GM18508 (cell line): ENCODE measurements at regions not wholly inside any gene's neighbourhood (a gene's known extent, or its start where the extent isn't known, plus 50 kb on each side); places are given as distances from the start of the nearest gene placed in this dataset.
"Not testable (repeated sequence)": the region's sequence is repeated elsewhere in the genome, so short reads cannot be mapped to it uniquely, and the experiment has no call there.

Experiments used
- ATAC-seq: cut with Tn5 transposase; IDR thresholded peaks from one replicate; pipeline ENCODE4 v1.9.1; 2021; ENCODE audit warnings: moderate number of reproducible peaks; ENCODE audit not compliant: insufficient read depth, unreplicated experiment

DNA sequence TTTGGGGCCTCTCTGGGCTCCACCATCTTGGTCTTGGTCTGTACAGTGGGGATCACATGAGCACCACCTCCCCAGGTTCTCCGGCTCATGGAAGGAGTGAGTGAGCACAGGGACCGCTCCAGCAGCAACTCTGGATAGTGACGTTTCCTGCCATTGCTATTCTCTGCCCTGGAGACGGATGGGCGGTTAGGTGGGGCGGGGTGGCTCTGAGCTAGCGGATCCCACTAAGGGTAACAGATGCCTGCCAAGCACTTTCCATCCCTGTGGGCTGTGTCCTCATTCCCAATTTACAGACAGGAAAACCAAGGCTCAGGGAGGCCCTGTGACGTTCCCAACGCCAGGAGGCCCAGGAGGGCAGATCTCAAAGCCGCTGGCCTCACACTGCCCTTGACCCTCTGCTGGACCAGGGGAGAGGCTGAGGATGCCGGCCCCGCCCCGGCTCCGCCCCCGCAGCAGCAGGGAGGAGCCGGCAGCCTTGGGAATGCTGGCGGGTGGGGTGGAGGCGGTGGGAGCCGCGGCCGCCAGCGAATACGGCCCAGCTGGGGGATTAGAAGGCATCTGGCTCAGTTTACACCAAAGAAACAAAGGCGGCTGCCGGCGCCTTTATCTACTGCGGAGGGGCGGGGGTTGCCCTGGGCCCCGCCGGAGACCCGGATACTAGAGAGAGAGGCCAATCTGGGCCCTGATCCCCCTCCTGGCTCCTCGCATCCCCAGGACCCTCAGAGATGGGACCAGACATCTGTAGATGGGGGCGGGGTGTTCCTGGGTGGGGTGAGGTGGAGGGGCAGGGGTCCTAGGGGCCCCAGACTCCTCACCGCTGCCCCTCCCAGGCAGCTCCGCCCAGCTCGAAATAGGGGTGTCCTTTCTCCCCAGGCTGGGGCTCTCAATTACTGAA, 122.3 kb upstream of the CIBAR2 start:
- ATAC-seq = no peak

DNA sequence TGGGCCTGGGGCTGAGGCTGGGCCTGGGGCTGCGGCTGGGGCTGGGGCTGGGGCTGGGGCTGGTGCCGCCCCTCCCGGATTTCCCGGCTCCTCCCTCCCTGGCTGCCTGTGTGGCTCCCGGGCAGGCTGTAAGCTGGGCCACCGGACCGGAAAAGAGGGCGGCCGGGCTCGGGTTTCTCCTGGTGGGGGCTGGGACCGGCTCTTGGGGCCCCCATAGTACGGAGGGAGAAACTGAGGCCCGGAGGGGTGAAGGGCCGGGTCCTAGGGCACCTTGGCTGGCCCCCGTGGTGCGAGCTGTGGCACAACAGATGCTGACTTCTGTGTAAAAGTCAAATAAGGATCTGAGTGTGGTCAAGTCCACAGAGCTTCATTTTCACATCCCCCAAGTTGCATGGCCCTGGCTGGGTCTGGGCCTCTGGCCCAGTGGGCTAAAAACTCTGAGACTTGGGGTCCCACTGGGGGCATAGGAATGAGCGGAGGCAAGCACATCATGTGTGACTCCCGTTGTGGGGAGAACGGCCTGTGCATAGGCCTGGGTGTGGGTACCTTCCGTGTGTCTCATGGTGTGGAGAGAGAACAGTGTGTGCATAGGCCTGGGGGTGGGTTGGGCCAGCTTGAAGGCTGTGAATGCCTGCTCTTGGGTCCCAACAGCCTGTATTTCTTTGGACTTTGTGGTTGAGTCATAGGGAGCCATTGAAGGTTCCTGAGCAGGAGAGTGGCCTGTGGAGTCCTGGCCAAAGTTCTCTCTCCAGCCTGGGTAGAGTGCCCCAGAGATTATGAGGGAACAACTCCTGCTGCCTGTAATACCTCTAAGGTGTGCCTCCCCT, 123.9 kb upstream of the CIBAR2 start:
- no peak for ATAC-seq

DNA sequence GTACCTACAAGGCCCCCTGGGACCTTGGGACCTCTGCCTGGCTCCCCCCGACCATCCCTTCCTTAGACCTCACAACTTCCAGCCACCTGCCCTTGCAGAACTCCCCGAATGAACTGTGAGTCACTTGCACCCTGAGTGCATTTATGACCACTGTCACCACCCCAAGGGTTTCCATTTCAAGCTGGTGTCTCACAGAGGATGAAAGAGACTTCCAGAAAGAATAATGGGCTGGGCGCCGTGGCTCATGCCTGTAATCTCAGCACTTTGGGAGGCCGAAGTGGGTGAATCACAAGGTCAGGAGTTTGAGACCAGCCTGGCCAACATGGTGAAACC, 124.5 kb upstream of the CIBAR2 start:
- ATAC-seq = no peak

DNA sequence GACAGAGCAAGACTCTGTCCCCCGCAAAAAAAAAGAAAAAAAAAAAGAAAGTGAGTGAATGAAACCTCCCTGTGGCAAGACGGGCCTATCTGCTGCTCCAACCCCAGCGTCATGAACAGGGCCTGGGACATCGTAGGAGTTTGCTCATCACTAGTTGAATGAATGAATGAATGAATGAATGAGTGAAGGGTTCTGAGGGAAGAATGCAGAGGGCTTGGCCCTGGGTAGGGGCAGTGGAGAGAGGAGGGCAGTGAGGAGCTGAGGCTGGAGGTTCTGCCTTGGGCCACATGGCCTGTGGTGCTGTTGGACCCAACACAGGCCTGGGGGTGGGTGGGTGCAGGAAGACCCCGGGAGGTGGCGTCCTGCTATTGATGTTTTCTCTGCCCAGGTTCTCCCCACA, 125.5 kb upstream of the CIBAR2 start:
- no peak for ATAC-seq

DNA sequence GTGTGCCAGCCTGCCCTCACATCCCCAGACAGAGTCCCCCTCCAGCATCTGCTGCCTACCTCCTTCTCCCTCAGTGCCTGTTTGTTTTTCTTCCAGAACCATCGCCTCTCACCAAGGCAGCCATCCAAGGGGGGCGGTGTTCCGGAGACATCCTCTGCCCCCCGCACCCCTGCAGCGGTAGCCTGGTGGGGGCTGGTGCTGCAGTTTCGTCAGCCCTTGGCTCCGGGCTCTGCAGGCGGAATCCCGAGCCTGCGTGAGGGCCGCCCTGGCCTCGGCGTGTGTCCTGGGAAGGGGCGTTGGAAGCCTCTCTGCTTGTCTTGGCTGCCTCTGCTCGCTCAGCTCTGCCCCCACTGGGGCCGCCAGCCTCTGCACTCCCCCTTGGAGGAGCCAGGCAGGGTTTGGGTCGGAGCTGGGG, 126.0 kb upstream of the CIBAR2 start:
- ATAC-seq = no peak

DNA sequence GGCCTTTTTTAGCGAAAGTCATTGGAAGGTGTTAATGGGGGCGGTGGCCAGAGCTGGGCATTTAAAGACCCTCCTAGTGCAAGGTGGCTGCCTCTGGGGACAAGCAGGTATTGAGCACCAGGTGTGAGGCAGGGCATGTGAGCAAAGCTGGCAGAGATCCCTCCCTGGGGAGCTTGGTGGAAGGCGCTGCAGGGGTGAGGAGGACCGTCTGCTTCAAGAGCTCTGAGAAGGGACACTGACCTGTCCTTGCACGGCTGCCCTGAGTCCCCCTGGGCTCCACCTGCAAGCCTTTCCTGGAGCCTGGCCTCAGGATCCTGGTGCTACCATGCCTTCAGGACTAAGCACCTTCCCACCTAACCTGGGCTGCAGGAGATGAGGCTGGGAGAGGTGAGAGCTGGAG, 127.0 kb upstream of the CIBAR2 start:
- no peak for ATAC-seq

DNA sequence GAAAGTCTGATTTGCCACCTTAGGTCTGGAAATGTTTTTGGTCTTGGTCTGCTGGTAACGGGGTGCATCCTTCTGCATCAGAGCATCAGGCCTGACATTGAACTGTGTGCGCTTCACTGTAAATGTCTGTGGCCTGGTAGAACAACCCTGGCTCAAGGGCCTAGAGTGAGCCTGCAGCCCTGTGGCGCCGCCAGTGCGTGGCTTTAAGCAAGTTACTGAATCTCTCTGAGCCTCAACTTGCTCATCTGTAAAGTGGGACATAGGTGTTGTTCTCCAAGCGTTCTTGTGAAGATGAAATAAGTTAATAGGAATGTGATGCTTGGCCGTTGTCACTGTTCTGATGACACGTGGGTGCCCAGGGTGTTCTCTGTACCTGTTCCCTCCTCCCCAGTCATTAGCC, 127.6 kb upstream of the CIBAR2 start:
- ATAC-seq = no peak

DNA sequence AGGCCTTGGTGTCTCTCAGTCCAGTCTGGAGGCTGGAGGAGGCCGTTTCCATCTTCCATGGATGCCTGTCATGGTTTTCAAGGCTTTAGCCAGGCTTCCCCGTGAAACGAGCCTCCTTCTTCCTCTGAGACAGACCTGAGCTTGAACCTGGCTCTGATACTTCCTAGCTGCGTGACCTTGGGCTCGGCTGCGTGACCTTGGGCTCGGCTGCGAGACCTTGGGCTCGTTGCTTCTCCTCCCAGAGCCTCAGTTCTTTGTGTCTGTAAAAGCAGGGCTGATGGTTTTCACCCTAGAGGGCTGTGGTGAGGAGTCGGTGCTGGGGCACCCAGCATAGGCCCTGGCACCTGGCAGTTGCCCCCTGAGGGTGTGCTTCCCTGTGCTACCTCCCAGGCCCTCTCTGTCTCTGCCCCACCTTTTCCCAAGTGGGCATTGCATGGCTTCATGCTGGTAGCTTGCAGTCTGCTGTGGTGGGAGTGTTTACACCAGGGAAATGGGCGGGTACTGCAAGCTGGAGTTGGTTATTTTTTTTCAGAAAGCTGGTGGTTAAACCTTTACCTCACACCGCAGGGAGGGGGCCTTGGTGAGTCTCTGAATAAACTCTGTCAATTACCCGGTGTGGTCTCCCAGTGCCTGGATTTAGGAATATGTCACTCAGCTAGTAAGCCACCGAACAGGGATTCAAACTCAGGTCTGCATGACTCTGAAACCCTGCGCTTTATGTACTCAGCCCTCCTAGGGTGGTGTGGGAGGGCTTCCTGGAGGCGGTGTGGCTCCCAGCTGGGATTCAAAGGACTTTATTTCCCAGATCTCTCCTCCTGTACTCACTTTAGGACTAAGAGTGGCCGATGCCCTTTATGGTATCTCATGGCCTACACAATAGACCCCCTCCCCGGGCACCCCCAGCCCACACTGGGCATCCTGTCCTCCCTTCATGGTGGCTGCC, 129.0 kb upstream of the CIBAR2 start:
- ATAC-seq = no peak

DNA sequence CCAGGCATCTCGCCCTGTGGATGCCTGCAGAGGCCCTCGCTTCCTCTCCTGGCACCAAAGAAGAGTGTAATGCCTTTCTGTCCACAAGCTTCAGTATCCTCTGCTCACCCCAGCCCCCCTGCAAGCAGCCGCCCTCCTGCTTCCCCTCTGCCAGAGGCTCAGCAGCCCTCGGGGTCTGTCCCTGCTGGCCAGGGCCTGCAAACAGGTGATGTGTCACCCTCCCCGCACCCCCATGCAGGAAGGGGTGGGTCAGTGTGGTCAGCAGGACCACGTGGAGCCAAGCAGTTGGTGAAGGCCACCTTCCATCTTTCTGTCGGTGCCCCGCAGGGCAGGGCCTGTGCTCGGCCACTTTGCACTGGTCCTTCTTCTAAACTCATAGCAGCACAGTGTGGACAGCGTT, 129.9 kb upstream of the CIBAR2 start:
- no peak for ATAC-seq

DNA sequence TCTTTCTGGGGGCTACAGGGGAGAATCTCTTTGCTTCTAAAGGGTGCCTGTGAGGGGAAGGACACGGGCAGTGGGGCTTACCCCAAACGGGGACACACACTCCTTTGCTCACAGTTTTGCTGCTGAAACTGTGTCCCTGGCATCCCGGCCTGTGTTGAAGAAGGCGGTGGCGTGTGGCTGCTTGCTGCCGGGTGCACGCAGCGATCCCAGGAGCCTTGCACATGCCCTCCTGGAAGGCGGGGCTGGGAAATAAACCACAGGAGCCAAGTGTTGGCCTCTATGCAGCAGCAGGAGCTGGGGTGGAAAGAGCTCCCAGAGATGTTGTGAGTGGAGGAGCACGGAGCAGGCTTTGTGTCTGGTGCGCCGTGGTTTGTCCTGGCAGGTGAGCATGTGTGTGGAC, 131.0 kb upstream of the CIBAR2 start:
- no peak for ATAC-seq

DNA sequence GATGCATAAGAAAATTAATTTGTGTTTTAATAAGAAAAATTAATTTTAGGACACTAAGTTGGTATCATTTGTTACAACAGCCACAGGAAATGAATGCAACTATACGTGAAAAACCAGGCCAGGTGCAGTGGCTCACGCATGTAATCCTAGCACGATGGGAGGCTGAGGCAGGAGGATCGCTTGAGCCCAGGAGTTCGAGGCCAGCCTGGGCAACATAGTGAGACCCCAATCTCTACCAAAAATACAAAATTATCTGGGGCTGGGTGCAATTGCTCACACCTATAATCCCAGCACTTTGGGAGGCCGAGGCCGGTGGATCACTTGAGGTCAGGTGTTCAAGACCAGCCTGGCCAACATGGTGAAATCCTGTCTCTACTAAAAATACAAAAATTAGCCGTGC, 132.2 kb upstream of the CIBAR2 start:
- not testable (repeated sequence) for ATAC-seq

DNA sequence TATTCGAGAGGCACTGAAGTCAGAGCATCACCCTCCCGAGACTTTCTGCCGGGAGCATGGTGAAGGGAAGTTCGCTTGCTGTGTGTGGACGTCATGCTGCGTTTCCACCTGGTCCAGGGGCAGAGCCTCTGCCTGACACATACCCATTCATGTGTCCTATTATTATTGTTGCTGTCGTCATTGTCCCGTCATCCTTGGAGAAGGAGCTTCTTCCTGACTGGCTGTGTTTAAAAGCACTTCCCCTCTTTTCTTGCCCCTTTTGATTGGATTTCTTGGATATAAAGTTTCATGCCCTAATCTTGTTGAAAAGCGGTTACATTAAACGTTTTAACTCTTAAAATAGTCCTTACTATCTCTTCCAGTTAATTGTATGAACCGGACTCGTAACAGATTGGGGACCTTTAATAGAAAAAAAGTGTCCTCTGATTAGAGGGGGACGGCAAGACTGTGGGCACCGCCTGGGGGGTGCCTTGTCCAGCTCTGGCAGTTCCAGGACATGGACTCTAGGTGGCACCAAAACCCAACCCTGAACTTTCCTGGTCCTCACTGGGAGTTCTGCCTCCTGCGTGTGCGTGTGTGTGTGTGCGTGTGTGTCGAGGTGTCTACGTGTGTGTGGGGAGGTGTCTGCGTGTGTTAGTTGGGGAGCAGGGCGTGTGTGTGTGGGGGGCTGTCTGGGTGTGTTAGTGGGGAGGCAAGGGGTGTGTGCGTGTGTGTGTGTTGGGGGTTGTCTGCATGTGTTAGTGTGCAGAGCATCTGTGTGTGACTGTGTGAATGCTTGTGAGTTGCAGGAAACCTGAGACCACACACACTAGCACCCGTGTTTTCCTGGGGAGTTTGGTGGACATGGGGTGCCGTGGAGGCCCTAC, 133.3 kb upstream of the CIBAR2 start:
- no peak for ATAC-seq

DNA sequence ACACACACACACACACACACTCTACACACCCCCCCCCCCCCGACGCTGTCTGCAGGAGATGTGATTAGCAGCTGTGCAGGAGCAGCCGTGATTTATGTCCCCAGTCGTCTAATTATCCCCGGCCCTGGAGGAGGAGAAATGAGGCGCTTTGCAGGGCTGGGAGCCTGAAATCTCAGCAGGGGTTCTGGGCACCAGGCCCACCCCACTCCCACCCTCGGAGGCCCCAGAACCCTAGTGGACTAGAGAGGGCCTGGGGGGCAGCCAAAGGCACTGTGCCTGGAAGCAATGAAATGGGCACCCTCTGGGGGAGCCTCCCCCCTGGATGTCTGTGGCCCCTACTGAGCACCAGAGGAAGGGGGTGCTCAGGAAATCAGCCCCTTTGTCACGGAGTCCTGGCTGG, 134.2 kb upstream of the CIBAR2 start:
- ATAC-seq = no peak

DNA sequence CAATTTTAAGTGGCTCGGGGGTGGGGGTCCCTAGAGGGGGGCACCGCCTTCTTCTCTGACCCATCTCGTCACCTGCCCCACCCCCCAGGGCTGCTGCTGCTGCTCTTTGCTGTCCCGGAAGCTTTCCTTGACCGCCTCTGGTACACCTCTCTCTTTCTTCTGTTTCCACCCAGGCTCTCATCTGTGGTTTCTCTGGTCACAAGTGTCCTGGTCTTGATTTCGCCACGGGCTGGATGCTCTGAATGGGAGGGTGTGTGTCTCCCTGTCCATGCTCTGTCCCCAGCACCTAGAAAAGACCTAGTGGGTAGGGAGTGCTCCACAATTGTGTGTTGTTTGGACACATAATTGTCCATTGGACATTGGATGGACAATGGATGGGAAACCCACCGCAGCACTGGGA, 134.7 kb upstream of the CIBAR2 start:
- no peak for ATAC-seq

DNA sequence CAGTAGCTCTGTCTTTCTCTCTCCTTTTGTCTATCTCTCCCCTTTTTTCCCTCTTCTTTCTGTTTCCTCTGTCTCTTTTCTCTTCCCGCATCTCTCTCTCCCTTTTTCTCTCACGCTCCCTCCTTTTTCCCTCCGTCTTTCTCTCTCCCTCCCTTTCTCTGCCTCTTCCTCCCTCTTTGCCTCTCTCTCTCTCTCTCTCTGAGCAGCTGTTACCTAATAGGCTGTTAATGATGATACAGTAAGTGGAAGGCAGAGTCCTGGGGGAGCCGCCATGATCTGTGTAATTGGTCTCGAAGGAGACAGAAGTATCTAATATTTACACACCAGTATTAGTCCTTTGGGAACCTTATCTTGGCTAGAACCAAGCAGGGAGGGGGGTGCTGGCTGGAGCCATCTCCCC, 136.1 kb upstream of the CIBAR2 start:
- no peak for ATAC-seq

DNA sequence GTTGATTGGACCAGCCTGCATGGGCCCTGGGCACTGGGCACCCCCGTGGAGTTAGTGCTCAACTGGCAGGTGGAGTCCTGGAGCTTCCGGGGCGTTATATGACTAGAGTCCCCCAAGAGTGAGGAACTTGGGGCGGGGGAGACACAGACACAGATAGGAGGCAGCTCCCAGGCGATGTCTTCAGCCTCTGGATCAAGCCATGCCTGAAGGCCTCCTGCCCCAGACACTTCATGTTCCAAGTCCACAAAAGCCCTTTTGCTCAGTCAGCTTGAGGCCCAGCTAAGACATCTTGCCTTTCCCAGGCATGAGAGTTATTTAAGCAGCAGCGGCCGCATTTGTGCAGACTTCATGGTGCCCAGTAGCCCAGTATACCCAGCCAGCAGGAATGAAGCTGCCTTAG, 136.6 kb upstream of the CIBAR2 start:
- ATAC-seq = no peak

DNA sequence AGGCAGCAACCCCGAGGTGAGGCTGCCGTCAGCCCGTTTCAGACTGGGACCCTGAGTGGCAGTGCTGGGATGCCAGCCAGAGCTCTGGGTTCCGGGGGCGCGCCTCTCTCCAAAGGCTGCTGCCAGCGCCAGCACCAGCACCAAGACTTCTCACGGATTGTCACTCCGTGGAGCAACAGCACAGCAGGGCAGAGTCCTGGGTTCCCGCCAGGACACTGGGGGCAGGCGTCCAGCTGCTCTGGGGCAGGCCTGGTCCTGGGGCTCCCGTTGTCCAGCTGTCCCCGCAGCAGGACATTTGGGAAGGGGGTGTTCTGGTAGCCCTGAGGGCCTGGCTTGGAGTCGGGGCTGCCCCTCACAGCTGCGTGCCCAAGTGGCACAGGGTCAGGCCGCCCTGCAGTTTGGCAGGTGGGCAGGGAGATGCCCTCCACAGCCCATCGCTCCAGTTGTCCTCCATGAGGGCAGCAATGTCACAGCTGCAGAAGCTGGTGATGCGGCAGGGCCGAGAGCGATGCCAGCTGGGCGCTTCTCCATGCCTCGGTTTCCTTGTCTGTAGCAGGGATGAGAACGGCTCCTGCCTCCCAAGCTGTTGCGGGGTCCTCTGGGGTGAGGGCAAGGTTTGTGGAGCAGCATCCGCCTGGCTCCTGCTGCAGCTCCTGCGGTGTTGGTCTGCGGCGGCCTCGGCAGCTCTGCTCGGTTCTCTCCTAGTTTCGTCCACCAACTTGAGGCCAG, 137.3 kb upstream of the CIBAR2 start:
- no peak for ATAC-seq

DNA sequence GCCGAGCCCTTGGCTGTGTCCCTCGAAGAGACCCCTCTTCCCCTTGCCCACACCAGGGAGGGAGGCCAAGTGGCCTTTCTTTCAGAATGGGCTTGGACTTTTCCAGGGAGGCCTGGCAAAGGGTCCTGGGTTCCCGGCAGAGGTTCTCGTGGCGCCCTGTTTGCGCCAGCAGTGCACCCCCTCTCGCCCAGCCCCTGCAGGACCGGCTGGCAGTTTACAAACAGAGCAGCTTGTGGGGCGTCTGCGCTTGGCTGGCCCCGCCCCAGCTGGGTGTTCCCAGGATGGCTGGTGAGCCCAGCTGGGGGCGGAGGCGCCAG, 137.8 kb upstream of the CIBAR2 start:
- no peak for ATAC-seq

DNA sequence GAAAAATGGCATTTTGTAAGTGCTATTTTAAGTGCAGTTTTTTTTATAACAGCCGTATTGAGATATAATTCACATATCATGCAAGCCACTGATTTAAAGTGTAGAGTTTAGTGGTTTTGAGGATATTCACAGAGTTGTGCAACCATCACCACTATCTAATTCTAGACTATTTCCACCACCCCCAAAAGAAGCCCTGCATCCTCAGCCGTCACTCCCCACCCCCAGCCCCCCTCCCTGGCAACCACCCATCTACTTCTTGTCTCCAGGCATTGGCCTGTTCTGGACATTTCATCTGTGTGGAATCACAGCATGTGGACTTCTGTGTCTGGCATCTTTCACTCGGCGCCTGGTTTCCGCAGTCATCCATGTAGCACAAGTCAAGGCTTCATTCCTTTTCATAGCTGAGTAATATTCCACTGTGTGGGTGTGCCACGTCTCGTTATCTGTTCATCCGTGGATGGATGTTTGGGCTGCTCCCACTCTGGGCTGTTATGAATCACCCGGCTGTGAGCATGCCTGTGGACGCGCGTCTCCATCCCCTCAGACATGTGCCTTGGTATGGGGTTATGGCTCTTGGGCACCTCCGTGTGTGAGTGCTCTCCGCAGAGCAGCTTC, 138.4 kb upstream of the CIBAR2 start:
- no peak for ATAC-seq
